Upper lobe of left lung (tissue), 4 donors: ENCODE measurements at regions not wholly inside any gene's neighbourhood (a gene's known extent, or its start where the extent isn't known, plus 50 kb on each side); places are given as distances from the start of the nearest gene placed in this dataset.

Source experiments
- CTCF ChIP-seq, 6 experiments: fragments of 450-650 bp in 4 of 6; fragments of 200-600 bp in 2 of 6; sonication (generic) in 2 of 6; IDR thresholded peaks; one replicate each; pipeline ENCODE4 v1.5.1; 2016 to 2019; ENCODE audit warnings: antibody characterized with exemption in 6 of 6
- EP300 ChIP-seq, 4 donors: sonication (generic); formaldehyde crosslinking; IDR thresholded peaks; one replicate each; pipeline ENCODE4 v1.5.1; 2017; ENCODE audit warnings: antibody characterized with exemption in 4 of 4, control low read depth in 2 of 4
- POLR2A ChIP-seq, 4 donors: fragments of 450-650 bp; IDR thresholded peaks; one replicate each; pipeline ENCODE4 v1.5.1; 2016 to 2017; ENCODE audit warnings: antibody characterized with exemption in 4 of 4, mild to moderate bottlenecking in 2 of 4
- POLR2AphosphoS5 ChIP-seq, 2 donors: sonication (generic); formaldehyde crosslinking; IDR thresholded peaks; one replicate each; pipeline ENCODE4 v1.5.1; 2017; ENCODE audit warnings: antibody characterized with exemption in 2 of 2

- TF ChIP-seq CTCF (IDR thresholded peaks at IDR 0.05) (no peak), POLR2A (IDR thresholded peaks at IDR 0.05) (no peak), POLR2AphosphoS5 (IDR thresholded peaks at IDR 0.05) (no peak), EP300 (IDR thresholded peaks at IDR 0.05) (no peak)
Observed at GRCh38 chr3:166388321-166388720, 551.1 kb upstream of the BCHE start.
